HPDE6-E6E7 (cell line): ENCODE measurements at regions not wholly inside any gene's neighbourhood (a gene's known extent, or its start where the extent isn't known, plus 50 kb on each side); places are given as distances from the start of the nearest gene placed in this dataset.

Experiments
- DNase-seq: peaks from one replicate; pipeline ENCODE4 v3.0.0; 2011; ENCODE audit warnings: missing footprints; ENCODE audit errors: extremely low spot score

DNA sequence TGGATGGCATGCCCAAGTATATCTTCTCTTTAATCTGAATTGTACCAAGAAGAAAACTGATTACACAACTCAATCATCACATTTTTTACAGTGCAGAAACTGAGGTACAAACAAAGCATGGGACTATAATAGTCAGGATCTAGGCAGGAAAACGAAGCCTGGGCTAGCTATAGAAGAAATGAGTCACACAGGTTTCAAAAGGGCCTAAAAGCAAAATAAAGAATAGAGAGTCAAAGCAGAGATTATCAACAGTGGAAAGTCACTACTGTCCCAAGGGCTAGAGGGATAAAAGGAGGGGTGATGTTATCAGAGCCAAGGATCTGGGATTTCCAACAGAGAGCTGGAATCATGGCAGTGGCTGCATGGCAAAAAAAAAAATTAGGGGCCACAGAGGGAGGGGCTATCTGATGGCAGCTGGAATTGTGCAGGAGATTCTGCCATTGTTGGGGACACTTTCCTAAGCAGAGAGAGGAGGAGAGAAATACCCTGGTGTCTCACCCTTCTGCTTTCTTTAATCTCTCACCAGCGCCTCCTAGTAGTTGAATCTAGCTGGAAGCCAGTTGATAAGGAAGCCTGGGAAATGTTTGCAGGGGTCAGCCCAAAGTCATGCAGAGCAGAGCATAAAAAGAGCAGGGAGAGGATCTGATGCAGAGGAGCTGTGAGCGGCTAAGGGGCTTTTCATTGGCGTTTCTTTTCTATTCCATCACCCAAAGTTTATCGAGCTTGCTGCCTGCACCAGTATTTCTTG is 343.2 kb downstream of the ACTL7B start:
- no peak for DNase-seq

DNA sequence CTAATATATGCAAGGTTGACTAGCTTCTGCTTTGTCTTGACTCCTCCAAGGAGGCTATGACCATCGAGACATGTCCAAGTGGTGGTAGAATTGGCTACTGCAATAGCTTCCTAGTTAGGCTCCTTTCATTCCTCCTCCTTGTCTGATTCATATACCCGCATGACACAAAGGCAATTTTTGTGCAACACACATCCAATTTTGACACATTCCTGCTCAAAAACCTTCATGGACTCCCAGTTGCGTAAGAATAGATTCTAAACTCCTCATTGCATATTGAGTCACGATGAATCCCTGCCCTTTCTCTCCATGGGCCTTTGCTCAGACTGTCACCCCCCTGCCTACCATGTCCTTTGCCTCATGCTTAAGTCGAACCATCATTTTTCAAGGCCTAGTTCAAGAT is 344.5 kb downstream of the ACTL7B start:
- no peak for DNase-seq

GRCh38 chr9:108496846-108497245 is 358.9 kb downstream of the ACTL7B start:
- no peak for DNase-seq

DNA sequence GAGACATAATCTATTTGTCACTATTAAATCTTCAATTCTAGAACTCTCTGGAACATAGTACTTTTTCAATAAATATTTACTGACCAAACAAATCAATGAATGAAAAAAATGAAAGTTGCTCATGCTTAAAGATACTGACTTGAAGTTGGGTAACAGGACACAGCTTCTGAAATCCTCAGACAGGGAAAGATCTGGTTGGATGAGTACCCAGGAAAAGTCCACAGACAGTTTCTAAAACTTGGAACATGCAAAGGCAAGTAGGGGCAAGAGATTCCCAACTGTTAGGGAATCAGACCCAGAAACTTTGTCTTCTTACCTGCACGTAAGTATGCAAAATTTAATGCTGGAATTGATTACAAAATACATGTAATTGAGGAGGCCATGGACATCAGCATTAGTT is 366.2 kb downstream of the ACTL7B start:
- DNase-seq: no peak

- no peak for DNase-seq
Observed at GRCh38 chr9:108486831-108487230, 369.0 kb downstream of the ACTL7B start.

- no peak for DNase-seq
Observed at GRCh38 chr9:108484468-108484867, 371.3 kb downstream of the ACTL7B start.

- no peak for DNase-seq
Observed at GRCh38 chr9:108483676-108484075, 372.1 kb downstream of the ACTL7B start.

- no peak for DNase-seq
Observed at GRCh38 chr9:108479989-108480652, 375.7 kb downstream of the ACTL7B start.

- DNase-seq: peak; percentile 66
Observed at GRCh38 chr9:108478431-108479332, 377.1 kb downstream of the ACTL7B start.

DNA sequence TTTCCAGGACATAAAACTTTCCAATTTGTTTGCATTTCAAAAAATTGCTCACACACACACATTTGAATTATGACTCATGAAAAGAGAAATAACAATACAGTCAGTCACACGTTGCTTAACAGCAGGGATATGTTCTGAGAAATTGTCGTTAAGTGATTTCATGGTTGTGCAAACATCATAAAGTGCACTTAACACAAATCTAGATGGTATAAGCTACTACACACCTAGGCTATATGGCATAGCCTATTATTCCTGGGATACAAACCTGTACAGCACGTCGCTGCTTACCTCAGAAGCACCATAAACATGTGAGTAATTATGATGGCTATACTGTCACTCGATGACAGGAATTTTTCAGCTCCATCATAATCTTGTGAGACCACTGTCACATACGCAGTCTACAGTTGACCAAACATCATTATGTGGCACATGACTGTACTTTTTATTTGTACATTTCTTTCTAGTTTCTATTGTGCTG is 378.2 kb downstream of the ACTL7B start:
- no peak for DNase-seq

GRCh38 chr9:108476574-108476973 is 379.2 kb downstream of the ACTL7B start:
- no peak for DNase-seq

DNA sequence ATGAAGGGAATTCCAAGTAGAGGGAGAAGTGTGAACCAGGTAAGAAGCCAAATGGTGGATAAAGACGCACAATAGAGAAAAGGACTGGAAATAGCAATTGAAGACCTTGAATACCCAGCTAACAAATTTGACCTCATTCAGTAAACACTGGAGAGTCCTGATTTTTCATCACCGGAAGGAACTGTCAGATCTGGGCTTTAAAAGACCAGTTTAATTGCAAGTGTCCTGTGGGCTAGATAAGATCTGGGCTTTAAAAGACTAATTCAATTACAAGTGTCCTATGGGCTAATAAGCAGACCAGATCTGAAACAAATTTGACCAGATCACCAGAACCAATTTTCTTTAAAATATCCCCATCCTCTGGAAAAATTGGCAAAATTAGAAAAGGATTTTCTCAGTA is 380.0 kb downstream of the ACTL7B start:
- DNase-seq: no peak

DNA sequence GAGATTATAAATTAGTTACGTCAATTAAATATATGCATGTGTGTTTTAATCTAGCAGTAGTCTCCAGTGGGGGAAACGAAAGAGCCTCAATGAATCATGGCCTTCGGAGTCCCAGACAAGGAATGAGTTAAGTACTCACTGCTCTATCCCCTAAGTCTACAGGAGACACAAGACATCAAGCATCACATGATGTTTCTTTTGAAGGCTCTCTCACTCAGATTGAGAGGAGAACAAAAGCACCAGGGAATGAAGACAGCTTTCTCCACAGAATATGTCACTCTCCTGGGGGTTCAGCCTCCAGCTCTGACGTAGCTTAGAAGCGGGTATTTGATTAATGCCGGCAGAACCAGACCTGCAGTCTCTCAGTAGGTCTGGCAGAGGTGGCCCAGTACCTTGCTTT is 381.4 kb downstream of the ACTL7B start:
- no peak for DNase-seq

- peak; percentile 58 for DNase-seq
Observed at GRCh38 chr9:108473209-108474112, 382.3 kb downstream of the ACTL7B start.

- no peak for DNase-seq
Observed at GRCh38 chr9:108469654-108470053, 386.1 kb downstream of the ACTL7B start.

DNA sequence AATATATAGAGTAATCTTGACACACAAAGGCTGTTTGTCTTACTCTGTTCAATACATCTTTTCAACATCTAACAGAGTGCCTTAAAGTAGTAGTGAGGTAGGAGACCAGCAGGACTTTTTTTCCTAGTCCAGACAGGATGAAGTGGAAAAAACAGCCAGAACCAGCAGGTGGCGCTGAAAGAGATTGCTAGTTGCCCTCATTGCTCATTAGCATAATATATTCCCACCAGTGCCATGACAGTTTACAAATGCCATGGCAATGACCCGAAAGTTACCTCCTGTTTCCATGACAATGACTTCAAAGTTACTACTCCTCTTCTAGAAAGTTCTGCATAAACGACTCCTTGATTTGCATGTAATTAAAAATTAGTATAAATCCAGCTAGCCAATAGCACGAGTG is 387.4 kb downstream of the ACTL7B start:
- no peak for DNase-seq

- no peak for DNase-seq
Observed at GRCh38 chr9:108467653-108468324, 388.0 kb downstream of the ACTL7B start.

DNA sequence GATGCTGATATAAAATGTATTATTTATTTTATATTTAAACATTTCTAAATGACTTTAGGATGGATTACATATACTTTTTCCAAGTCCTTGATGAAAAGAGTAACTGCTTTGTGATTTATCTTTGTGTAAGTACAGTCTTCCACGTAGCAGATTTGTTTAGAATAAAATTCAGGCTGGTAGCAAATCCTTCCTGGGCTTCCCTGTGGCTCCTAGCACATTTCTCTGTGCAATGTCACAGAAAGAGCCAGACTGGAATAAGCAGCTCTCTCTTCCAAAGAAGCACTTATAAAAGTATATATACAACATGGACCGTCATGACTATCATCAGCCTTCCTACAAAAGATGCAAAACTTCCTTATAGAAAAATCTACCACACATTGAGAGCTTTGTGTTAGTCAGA is 388.6 kb downstream of the ACTL7B start:
- no peak for DNase-seq

GRCh38 chr9:108466304-108466703 is 389.5 kb downstream of the ACTL7B start:
- DNase-seq: no peak

DNA sequence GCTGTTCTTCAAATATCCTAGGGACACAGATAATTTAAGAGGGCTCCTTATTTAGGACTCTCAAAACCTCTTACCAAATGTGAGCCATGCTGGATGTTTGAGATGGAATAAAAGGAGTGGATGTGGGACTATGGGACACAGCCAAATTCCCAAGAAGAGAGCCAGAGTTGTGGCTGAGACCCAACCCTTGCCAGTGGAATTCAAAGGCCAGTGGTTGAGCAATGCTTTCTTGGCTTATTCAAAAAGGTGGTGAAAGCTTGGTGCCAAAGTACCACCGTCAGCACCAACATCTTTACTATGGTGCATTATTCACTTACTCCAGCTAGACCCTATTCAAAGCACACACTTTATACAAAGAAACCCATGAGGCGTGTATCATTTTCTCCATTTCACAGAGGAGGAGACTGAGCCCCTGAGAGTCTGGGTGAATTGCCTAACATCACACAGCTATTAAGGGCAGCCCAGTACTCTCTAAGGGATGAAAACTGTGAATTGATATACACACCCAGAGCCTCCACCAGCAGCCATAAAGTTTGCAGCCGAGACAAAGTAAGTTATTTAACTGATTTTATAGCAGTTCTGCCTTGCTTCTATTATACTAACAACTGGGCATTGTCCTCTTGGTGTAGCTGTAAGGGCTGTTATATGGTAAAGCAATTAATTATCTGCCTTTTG is 391.7 kb downstream of the ACTL7B start:
- no peak for DNase-seq
